Activated naive CD4-positive, alpha-beta T cell treated with anti-CD3 and anti-CD28 coated beads for 36 hours (primary cell): ENCODE measurements at regions not wholly inside any gene's neighbourhood (a gene's known extent, or its start where the extent isn't known, plus 50 kb on each side); places are given as distances from the start of the nearest gene placed in this dataset.
"Not testable (repeated sequence)": the region's sequence is repeated elsewhere in the genome, so short reads cannot be mapped to it uniquely, and the experiment has no call there.

Experiments used
- CTCF ChIA-PET: fragments of 350-600 bp; sonication (Branson Sonifier 250); formaldehyde crosslinking; loops from one replicate; lab custom pipeline; 2021; ENCODE audit warnings: antibody characterized with exemption; lab: Charles Lee
- DNase-seq: peaks from one replicate; pipeline ENCODE4 v3.0.0-alpha.2; 2020
- H3K27ac Mint-ChIP-seq: one replicate; pipeline ENCODE4 v1.8.0; 2021; ENCODE audit warnings: mild to moderate bottlenecking, mixed read lengths
- H3K27me3 Mint-ChIP-seq: one replicate; pipeline ENCODE4 v1.8.0; 2021; ENCODE audit warnings: low read depth, mixed read lengths
- H3K36me3 Mint-ChIP-seq: one replicate; pipeline ENCODE4 v1.8.0; 2021; ENCODE audit warnings: low read depth, mixed read lengths
- H3K4me1 Mint-ChIP-seq: one replicate; pipeline ENCODE4 v1.8.0; 2021; ENCODE audit warnings: low read depth, mixed read lengths
- H3K4me3 Mint-ChIP-seq: one replicate; pipeline ENCODE4 v1.8.0; 2021; ENCODE audit warnings: mild to moderate bottlenecking, moderate library complexity, mixed read lengths
- H3K9me3 Mint-ChIP-seq: one replicate; pipeline ENCODE4 v1.8.0; 2021; ENCODE audit warnings: mixed read lengths
- intact Hi-C: fragments of 100-400 bp; cut with micrococcal nuclease; formaldehyde crosslinking; loops from one replicate; pipeline ENCODE4 v1.15.1; 2023

DNA sequence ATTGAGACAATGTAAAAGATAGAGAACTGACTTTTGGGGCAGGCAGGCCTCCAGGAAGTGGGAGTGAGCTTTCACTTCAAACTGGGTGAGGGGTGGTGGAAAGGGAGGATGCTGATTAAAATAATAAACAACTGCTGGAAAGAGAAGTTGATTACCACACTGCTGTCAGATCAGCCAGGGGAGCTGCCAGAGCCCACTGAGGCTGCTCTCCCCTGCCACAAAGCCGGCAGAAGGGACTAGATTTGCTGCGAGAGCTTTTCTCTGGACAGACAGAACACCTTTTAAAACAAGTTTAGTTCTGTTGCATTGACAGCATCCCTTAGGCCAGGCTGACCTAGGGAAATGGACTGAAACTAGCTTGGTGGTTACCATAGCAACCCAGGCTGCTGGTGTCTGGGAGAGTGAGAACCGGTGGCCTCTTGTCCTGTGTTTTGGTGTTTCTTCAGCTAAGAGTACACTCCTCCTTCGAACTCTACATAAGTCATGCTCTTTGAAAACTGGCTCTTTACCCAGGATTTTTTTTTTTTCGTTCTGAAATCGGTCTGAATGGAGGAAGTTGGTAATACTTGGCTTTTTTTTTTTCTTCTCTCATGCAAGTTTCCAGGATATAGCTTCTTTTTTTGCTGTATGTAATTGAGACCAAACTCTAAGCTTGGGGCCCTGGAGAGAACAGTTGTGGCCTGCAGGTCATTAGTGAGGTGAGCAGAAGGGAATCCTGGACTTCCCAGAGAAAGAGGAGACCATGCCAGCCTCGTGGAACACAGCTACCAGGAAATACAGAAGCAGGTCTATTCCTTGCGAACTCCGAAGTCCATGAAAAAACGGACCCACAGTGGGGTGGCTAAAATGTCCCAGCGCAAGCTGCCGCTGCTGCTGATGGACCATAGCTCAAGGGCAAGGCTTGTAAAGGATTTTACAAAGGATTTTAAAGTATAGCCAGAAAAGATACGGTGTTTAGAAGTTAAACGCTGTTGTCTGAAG is 374.4 kb downstream of the UTRN start:
- peak; percentile 23 for DNase-seq
- intact Hi-C loops = loop anchor here (5.0 kb wide), 1 partner anchor 317 kb away; no protein-coding TSS in a partner anchor
- Mint-ChIP-seq H3K27ac (peak overlapping the region; percentile 50), H3K4me1 (peaks cover 52% of the 10 kb centered on the region), H3K36me3 (peaks cover 1% of the 10 kb centered on the region), H3K9me3 (no peaks in the 10 kb centered on the region), H3K4me3 (no peak overlapping the region), H3K27me3 (no peaks in the 10 kb centered on the region)
- CTCF ChIA-PET = interaction anchor here (0.6 to 0.9 kb wide), 4 partner anchors 49 to 554 kb away, joined by 3 to 4 read pairs (median 3); no protein-coding TSS in a partner anchor

GRCh38 chr6:144660561-144661115 is 375.5 kb downstream of the UTRN start:
- Mint-ChIP-seq H3K9me3 (no peaks in the 10 kb centered on the region), H3K36me3 (peaks cover 1% of the 10 kb centered on the region), H3K27me3 (no peaks in the 10 kb centered on the region), H3K4me1 (peaks cover 51% of the 10 kb centered on the region), H3K4me3 (no peak overlapping the region), H3K27ac (no peak overlapping the region)
- no peak for DNase-seq
- intact Hi-C loops = no loop called here
- CTCF ChIA-PET = interaction anchor here (1.2 kb wide), 1 partner anchor 14 kb away, joined by 3 read pairs; no protein-coding TSS in a partner anchor

- Mint-ChIP-seq H3K27ac (no peak overlapping the region), H3K36me3 (peaks cover 1% of the 10 kb centered on the region), H3K4me3 (no peak overlapping the region), H3K4me1 (peaks cover 55% of the 10 kb centered on the region), H3K9me3 (no peaks in the 10 kb centered on the region), H3K27me3 (no peaks in the 10 kb centered on the region)
- CTCF ChIA-PET = interaction anchor here (1.2 kb wide), 1 partner anchor 14 kb away, joined by 3 read pairs; no protein-coding TSS in a partner anchor
- no peak for DNase-seq
- intact Hi-C loops = no loop called here
Observed at GRCh38 chr6:144661116-144661806, 376.1 kb downstream of the UTRN start.

DNA sequence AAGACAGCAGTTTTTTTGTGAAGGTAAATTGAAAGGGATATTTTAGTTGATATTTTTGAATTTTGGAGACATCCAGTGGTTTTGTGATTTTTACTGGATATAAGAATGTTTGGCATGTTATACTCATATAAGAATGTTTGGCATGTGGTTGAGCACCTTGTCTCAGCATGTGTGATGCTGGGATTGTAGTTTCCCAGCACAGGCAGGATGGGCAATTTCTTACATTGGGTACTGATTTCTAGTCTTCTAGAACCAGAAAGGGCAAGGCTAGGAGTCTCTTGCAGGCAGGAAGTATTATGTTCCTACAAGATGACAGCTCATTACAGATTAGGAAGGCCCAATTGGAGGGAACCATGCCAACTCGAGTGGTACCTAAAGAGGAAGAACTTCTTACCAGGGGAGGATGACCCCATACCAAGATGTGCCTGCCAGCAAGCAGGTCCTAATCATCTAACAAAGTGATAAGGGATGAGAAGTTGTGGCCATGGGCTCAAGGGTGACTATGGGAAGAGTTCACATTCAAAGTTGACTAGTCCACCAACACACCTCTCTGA is 377.8 kb downstream of the UTRN start:
- H3K4me1 Mint-ChIP-seq = peaks cover 57% of the 10 kb centered on the region
- H3K9me3 Mint-ChIP-seq = peaks cover 3% of the 10 kb centered on the region
- CTCF ChIA-PET = interaction anchor here (0.6 kb wide), 1 partner anchor 65 kb away, joined by 8 read pairs; no protein-coding TSS in a partner anchor
- no peak for DNase-seq
- no peaks in the 10 kb centered on the region for H3K27me3 Mint-ChIP-seq
- no peak overlapping the region for H3K27ac Mint-ChIP-seq
- intact Hi-C loops = no loop called here
- peaks cover 5% of the 10 kb centered on the region for H3K36me3 Mint-ChIP-seq
- no peak overlapping the region for H3K4me3 Mint-ChIP-seq

- CTCF ChIA-PET = interaction anchor here (0.7 kb wide), 1 partner anchor 1158 kb away, joined by 3 read pairs; no protein-coding TSS in a partner anchor
- peaks cover 5% of the 10 kb centered on the region for H3K9me3 Mint-ChIP-seq
- H3K4me1 Mint-ChIP-seq = peaks cover 45% of the 10 kb centered on the region
- intact Hi-C loops = no loop called here
- peaks cover 6% of the 10 kb centered on the region for H3K36me3 Mint-ChIP-seq
- no peak overlapping the region for H3K4me3 Mint-ChIP-seq
- H3K27me3 Mint-ChIP-seq = no peaks in the 10 kb centered on the region
- DNase-seq = no peak
- H3K27ac Mint-ChIP-seq = no peak overlapping the region
Observed at GRCh38 chr6:144664281-144664680, 379.1 kb downstream of the UTRN start.

- Mint-ChIP-seq H3K9me3 (peaks cover 10% of the 10 kb centered on the region), H3K36me3 (peaks cover 9% of the 10 kb centered on the region), H3K27me3 (no peaks in the 10 kb centered on the region), H3K4me3 (no peak overlapping the region), H3K4me1 (peaks cover 39% of the 10 kb centered on the region), H3K27ac (no peak overlapping the region)
- no peak for DNase-seq
- intact Hi-C loops = no loop called here
- CTCF ChIA-PET = interaction anchor here (0.7 kb wide), 2 partner anchors 80 to 1159 kb away, joined by 3 read pairs; no protein-coding TSS in a partner anchor
Observed at GRCh38 chr6:144664947-144665346, 379.8 kb downstream of the UTRN start.

GRCh38 chr6:144665932-144666450 is 380.9 kb downstream of the UTRN start:
- DNase-seq = no peak
- Mint-ChIP-seq H3K9me3 (peaks cover 21% of the 10 kb centered on the region), H3K27me3 (no peaks in the 10 kb centered on the region), H3K4me3 (no peak overlapping the region), H3K36me3 (peaks cover 16% of the 10 kb centered on the region), H3K27ac (no peak overlapping the region), H3K4me1 (peaks cover 39% of the 10 kb centered on the region)
- CTCF ChIA-PET = no interaction called here
- intact Hi-C loops = no loop called here

DNA sequence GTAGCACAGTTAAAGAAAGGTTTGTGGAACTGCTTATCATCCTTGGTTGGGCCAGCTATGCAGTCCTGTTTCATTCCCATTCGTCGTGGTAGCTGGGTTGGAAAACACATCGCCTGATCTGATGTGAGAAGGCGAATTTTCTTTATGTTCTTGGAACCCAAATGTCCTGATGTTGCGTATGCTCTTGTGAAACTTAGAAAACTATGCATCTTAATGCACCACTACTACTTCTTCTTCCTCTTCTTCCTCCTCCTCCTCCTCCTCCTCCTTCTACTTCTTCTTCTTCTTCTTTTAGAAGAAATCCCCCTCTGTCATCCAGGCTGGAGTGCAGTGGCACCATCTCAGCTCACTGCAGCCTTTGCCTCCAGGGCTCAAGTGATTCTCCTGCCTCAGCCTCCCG is 381.6 kb downstream of the UTRN start:
- Mint-ChIP-seq H3K27me3 (no peaks in the 10 kb centered on the region), H3K27ac (no peak overlapping the region), H3K36me3 (peaks cover 20% of the 10 kb centered on the region), H3K4me3 (no peak overlapping the region), H3K4me1 (peaks cover 39% of the 10 kb centered on the region), H3K9me3 (peaks cover 29% of the 10 kb centered on the region)
- no peak for DNase-seq
- CTCF ChIA-PET = no interaction called here
- intact Hi-C loops = no loop called here

DNA sequence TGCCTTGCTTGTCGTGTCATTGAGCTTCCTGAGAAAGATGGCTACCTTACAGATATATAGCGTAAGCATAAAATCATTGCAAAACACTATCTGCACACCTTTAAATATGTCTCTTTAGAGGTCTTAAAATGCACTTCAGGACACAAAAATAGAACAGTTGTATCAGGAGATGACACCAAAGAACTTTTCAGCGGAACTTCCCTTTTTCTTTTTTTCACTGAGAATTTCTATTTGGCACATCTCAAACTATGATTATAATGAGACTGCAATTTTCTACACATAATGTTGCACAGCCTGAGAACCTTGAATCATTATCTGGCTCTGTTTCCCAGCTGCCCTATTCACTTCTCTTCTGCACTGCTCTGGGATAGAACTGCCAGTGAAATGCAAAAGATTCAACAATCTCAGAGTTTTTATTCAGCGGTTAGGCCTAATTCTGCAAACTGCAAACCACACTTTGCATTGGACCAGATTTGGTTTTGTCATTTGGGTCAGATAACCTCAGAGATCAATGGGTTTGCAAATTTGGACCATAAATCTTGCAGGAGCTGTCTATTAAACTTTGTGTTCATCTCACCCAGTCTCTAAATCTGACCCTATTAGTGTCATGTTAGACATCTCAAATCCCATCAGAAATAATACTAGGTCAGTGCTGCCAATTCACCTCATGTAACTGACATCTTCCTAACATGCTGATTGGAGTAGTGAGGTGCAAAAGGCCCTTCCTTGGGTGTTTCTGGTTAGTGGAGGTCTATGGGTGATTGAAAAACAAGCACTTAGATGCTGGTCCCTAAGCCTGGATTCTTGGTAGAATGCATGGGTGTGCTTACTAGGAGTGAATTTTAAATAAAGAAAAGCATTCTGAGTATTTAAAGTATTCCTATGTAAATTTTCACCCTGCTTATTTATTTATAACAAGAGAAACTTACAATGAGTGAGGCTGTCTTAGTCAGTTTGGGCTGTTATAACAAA is 382.7 kb downstream of the UTRN start:
- intact Hi-C loops = no loop called here
- CTCF ChIA-PET = no interaction called here
- H3K27ac Mint-ChIP-seq = no peak overlapping the region
- peaks cover 28% of the 10 kb centered on the region for H3K36me3 Mint-ChIP-seq
- no peak overlapping the region for H3K4me3 Mint-ChIP-seq
- H3K9me3 Mint-ChIP-seq = peaks cover 38% of the 10 kb centered on the region
- no peaks in the 10 kb centered on the region for H3K27me3 Mint-ChIP-seq
- H3K4me1 Mint-ChIP-seq = peaks cover 36% of the 10 kb centered on the region
- DNase-seq = no peak

- DNase-seq, H3K4me3 Mint-ChIP-seq, H3K27ac Mint-ChIP-seq, H3K27me3 Mint-ChIP-seq, intact Hi-C loops, CTCF ChIA-PET: not testable (repeated sequence)
- Mint-ChIP-seq H3K4me1 (peaks cover 24% of the 10 kb centered on the region), H3K36me3 (peaks cover 28% of the 10 kb centered on the region), H3K9me3 (peaks cover 53% of the 10 kb centered on the region)
Observed at GRCh38 chr6:144670259-144670658, 385.1 kb downstream of the UTRN start.

- peaks cover 52% of the 10 kb centered on the region for H3K9me3 Mint-ChIP-seq
- CTCF ChIA-PET = interaction anchor here (0.8 kb wide), 1 partner anchor 1202 kb away, joined by 3 read pairs; no protein-coding TSS in a partner anchor
Observed at GRCh38 chr6:144673807-144674206, 388.7 kb downstream of the UTRN start.

More at GRCh38 chr6:144673807-144674206, 388.7 kb downstream of the UTRN start:
- H3K27me3 Mint-ChIP-seq = no peaks in the 10 kb centered on the region
- peaks cover 15% of the 10 kb centered on the region for H3K4me1 Mint-ChIP-seq
- no peak for DNase-seq
- H3K27ac Mint-ChIP-seq = no peak overlapping the region
- no peak overlapping the region for H3K4me3 Mint-ChIP-seq
- intact Hi-C loops = no loop called here
- H3K36me3 Mint-ChIP-seq = peaks cover 32% of the 10 kb centered on the region
